ENCODE measurements at regions not wholly inside any gene's neighbourhood (a gene's known extent, or its start where the extent isn't known, plus 50 kb on each side); places are given as distances from the start of the nearest gene placed in this dataset.
A peak's percentile ranks its signal among the peaks of the same experiment; 100 is the strongest.

DNA sequence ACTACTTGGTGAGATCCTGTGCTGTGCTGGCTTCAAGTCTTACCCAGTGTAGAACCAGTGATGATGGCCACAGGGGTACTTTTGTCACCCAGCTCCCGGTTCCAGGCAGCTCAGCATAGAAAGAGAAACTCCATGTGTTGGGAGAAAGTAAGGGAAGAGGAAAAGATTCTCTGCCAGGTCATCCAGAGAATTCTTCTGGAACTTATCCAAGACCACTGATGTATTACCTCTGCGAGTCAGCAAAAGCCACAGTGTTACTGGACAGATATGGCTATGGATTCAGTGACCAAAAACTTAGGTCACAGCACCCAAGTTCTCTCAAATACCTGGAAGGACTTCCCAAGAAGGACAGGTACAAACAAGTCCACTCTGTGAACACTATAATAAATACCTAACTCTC lies 399.5 kb upstream of the MIR17HG start:
- DNase-seq, result no peak

DNA sequence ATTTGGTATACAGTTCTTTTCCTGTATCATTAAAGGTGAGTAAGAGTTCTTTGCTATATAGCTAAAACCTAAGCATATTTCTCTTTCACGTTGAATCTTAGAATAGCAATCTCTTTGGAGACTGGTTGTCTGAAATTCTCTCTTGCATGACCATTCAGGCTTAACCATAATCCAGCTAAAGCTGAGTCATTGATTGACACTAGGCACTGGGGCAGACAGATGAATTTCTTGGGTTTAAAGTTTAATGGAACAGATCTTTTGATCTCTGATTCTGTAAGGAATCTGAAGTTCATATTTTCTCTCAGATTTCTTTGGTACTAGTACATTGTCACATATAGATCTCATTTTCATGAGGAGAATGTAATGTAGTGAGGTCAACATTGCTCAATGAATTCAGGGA lies 397.3 kb upstream of the MIR17HG start:
- no peak for DNase-seq

DNA sequence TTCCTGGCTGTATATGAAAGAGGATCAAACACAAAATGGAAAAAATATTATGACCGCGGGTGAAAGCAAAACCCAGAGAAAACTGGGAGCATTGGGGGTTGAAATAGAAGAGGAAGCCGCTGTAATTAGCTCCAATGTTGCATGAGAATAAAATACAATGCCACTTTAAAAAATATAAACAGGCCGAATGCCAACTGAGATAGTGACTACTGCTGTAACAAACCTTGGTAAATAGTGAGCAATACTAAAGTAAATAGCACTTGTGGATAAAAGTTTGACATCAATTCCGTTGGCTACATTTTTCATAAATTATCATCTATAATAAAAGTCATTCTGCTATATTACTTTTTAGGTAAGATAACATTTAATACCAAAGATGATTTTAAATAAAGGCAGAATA lies 395.8 kb upstream of the MIR17HG start:
- DNase-seq, result no peak

DNA sequence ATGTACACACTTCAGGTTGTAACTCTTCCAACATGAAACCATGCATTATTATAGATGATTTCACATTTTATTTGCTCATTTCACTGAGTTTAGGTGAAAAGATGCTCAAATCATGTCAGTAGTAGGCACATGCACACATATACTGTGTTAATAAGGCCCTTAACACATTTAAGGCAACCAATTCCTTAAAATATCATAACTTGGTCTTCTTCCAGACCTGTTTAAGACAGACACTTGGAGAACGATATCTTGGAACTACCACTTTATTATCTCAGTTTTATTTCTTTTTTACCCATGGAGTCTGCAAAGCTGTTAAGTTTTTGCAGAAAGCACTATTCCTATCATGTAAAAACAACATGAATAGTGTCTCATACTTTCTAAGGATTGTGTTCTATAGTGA lies 395.2 kb upstream of the MIR17HG start:
- no peak for DNase-seq

DNA sequence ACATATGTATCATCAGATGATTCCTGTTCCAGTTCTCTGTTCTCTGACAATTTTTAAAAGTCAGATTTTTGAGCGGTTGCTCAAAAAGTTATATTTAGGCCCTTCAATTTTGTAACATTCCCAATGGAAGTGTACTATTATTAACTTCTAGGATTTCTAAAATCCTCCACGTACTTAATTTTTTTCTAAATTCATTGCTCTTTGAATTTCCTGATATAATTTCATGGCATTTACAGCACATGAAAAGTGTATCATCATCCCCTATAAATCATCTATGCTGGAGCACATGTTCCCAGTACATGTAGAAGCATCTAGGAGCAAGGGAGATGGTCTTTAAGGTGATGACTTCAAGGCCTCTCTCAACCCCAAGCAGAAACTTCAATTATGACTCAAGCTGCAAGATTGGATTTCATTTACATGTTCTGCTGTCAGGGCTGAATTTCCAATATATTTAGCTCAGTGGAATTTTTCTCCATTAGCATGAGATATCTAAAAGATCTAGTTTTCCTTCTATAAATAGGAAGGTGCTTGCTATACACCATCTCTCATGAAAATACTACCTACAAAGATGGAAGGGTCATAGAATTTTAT lies 392.8 kb upstream of the MIR17HG start:
- no peak for DNase-seq

DNA sequence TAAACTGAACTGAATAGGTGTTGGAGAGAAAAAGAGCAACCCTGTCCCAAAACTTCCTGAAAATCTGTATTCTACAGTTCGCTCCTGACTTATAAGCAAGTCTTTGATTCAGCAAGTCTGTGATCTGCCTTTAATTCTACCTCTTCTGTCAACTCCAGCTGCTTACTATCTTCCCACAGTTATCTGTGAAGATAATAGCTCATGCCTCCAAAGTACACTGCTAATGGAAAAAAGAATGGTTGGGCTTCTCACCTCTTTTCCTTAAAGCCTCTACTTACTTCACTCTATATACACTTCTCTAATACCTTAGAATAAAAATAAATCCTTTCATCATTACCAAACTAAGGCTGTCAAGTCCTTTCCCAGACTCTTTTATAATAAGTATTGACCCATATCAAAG lies 391.5 kb upstream of the MIR17HG start:
- DNase-seq, result no peak

DNA sequence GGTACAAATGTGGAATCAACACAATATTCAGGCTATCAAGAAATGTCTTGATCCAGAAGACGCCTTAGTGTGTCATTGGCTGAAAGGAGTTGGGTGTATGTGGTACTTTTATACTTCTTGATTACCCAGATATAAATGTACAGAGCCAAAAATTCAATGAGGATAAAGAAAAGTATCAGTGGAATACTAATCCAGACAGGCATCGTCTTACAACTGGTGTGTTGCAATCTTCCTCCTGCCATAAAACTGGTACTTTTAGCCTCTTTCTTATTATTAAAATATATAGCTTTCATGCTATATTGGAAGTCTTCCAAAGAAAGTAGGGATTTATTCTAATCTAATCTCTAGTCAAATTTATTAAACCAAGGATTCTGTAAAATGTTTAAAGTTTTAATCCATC lies 388.6 kb upstream of the MIR17HG start:
- DNase-seq, result no peak

DNA sequence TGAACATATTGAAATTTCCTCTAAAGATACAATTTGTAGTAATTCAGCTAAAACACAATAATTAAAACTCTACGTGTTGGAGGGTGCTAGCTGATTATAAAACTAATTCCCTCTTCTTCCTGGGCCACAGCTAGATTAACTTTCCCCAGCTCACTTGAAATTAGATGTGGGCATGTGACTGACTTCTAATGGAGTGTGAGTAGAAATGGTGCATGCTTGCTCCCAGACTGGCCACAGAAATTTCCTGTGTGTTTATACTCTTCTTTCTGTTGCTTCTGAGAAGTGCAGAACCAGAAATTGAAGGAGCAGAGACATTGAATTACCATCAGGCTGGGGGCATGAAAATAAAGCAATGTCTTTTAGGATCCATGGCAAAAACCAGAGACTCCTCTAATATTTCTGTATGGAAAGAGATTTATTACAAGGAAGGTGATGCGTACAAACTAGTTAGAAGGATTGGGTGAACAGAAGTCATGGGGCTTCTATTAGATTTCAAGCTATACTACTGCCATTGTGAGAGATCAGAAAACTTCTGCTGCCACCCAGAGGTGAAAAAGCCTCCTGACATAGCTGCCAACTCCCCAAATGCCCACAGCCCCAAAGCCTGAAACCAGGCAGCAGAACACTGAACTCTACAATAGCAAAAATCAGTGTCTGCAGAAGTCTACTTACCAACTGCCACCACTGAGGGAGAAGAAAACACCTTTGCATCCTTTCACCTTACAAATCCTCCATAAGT lies 379.2 kb upstream of the MIR17HG start:
- DNase-seq, result peak in 1 of 2 experiments; percentile 7

DNA sequence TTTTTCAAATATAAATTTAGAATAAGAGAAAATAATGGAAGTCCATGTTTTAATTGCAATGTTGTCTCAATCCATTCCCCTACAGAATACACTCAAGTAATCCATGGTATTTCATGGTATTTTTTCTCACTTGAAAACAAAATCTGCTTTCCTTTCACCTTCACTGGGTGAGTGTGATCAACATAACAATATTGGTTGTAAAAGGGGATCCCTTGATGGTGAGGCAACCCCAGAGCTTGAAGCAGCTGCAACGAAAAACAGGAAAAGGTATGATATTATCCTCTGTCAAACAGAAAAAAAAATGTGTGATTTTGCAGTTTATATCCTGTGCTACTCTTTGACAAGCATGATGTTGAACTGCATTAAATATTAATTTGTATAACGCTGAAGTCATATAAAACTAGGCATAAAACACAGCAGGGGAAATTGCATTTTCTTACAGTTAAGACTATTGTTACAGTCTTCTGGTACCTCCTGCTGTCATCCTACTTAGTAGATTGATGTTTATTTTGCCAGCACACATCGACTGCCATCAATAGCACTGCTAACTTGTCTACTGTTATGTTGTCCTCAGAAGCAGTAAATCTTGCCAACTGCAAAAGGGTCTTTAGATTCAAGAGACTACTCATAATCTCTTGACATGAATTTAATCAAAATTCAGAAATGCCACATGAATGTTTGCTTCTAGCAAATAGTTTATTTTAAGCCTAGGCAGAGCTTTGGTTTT lies 373.1 kb upstream of the MIR17HG start:
- no peak for DNase-seq

DNA sequence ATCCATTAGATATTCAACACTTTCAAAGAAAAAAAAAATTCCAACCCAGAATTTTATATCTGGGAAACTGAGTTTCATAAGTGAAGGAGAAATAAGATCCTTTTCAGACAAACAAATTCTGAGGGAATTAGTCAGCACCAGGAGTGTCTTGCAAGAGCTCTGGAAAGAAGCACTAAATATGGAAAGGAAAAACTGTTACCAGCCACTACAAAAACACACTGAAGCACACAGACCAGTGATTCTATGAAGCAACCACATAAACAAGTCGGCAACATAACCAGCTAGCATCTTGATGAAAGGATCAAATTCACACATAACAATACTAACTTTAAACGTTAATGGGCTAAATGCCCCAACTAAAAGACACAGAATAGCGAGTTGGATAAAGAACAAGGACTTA lies 368.4 kb upstream of the MIR17HG start:
- DNase-seq, result no peak

DNA sequence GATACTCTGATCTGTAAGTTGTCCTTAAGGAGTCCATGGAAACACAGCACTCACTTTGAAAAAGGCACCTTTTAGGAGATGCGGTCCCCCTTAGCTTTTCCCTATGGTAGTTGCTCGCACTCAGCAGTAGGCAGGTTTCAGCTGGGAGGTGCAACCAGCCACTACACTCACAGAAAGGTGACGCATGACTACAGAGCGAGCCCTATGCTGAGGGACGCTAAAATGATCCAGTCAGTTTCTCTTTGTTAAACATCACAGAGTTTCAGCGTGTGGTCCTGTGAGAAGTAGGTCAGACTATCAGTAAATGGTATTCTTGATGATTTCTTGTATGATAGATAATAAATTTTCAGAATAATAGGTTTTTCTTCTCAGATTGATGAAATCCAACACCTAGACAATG lies 362.7 kb upstream of the MIR17HG start:
- DNase-seq, result no peak

DNA sequence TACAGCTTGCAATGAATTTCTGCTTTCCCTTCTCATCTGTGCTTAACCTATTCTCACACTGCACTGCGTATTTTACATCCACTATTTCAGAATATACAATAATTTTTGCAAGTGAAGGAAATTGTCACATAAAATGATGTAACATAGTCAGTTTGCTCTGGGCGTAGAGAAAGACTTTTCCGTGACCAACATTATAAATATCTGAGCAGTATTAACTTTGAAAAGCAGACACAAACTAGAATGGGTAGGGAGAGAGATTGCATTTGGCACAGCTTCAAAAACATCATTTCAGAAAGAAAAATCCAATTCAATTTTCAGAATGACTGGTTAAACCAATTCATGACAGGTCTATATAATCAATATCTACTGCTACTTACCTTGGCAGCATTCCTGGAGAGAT lies 352.5 kb upstream of the MIR17HG start:
- no peak for DNase-seq

DNA sequence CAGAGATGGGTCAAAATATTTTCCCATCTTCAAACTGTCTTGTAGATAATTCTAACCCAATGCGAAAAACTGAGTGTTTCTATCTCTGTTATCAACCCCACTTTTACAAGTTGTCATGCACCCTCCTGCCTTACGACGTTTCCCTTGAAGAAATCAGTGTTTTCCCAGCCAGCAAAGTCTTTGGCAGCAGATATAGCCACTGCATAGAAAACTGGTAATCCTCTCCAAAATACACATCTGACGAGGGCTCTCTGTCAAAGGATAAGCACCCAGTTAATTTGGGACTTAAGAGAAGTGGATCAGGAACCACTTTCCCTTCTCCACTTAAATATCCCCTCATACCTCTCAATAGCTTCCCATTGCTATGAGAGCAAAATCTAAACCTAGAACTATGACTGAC lies 351.9 kb upstream of the MIR17HG start:
- no peak for DNase-seq

DNA sequence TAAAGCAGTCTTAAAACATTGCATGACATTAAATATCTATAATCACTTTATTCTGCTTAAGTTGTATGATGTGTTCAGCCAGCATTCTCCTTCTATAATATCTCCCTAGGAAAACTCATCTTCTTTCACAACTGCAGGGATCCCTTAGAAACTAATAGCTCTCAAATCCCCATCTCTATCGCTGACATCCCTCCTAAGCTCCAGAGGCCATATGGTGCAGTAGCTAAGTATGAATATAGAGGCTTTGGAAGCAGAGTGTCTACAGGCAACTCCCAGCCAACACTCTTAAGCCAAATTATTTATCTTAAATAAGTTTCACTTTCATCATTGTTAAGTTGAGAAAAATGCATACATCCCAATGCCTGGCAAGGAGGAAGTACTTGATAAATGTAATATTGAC lies 349.5 kb upstream of the MIR17HG start:
- no peak for DNase-seq

DNA sequence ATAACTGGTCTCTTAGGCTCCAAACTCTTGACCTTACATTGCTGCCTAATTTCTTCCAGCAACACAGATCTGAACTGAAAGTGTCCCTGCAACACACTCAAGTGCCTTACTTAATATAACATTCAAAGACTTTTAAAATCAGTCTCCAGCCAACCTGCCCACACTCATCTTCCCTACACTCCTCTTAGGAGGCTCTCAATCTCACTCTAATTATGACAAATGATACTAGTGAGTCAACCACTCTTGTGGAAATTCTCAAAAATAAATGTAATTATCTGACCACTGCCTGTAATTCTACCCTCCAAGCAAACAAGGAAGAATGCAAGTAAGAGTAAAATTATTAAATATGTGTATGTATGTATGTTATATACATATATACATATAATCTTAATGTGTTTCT lies 348.1 kb upstream of the MIR17HG start:
- no peak for DNase-seq

DNA sequence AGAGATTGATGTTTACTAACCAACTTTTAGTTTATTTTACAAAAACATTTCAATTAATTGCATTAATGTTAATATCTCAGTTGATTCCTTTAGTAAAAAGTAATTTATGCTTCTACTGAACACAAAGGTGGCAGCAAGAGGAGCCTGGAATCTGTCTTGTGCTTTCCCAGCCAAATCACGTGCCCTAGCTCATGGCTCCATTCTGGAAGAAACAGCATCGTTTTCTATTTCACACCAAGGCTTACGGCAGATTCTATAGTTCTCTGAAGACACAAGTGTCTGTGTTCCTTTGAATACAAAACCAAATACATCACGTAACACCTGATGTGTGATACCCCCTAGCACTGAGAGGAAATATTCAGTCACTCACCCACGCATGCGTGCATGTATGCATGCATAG lies 346.1 kb upstream of the MIR17HG start:
- DNase-seq, result no peak

DNA sequence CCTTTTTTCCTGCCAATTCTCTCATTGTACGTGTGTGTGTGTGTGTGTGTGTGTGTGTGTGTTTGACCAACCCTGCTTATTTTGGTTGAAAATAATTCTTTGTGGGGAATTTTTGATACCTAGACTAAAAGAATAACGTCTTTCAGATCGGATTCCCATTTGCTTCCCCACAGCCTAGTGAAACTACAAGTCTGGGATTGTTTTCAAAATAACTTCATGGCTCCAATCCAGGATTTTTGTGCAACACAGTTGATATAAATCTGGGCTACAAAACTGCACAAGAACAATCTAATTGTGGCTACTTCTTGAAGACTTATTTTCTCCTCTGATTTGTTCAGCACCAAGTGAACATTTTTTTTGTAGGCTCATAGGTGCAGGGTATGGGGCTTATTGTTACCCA lies 332.8 kb upstream of the MIR17HG start:
- no peak for DNase-seq

DNA sequence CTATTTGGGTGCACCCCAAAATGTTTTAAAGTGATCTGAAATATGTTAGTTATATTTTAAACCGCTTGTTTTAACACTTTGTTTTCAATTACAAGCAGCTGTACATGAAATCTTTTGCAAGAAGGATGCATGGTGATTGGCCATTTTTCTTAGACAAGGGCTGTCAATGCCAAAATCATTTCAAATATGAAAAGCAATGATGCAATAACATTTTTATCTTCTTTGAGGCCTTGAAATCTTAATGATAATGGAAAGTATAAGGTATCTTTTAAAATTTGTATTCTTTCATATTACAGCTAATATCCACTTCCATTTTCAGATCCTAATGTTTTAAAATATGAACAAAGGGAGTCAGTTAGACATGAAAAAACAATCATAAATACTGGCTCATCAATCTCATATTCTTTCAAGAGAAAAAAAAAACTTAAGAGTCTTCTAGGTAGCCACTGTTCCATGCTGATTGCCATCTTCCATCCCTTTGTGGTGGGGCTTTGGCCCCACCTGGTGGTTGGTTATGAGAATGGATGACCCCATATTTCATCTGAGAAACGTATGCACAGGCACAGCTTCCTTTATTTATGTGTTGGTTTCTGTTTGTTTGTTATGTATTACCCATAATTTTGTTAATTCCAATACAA lies 330.3 kb upstream of the MIR17HG start:
- peak; percentile 46 to 56 for DNase-seq

DNA sequence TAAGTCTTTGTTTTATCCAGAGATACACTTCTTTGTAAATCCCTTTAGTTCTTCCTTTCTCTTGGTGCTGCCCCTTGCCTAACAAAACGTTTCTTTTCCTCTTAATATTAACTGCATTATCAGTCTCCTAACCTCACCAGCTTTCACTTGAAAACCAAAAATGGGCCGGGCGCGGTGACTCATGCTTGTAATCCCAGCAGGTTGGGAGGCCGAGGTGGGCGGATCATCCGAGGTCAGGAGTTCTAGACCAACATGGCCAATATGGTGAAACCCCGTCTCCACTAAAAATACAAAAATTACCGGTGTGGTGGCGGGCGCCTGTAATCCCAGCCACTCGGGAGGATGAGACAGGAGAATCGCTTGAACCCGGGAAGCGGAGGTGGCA lies 329.8 kb upstream of the MIR17HG start:
- no peak for DNase-seq

DNA sequence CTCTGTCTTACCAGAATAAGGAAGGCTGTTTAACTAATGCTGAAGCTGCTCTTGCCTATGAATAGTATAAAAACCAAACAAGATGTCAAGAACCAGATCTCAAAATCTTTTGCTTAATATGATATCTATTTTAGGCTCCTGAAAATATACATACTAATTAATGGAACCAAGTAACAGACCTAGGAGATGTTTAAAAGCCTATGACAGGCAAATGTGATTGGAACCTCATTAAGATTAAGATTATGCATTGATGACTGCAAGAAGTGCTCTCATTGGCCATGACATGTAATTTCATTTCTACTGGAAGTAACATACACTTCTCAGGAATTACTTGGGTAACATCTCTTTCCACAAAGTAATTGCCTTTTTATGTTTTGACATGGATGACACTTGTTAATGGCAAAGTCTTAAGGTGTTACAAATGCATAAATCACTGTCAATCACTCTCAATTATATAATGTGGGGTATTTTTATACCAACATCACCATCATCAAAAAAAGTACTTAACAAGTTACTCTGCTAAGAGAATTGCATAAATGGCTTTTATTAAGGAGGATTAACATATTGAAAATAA lies 326.9 kb upstream of the MIR17HG start:
- DNase-seq, result no peak

DNA sequence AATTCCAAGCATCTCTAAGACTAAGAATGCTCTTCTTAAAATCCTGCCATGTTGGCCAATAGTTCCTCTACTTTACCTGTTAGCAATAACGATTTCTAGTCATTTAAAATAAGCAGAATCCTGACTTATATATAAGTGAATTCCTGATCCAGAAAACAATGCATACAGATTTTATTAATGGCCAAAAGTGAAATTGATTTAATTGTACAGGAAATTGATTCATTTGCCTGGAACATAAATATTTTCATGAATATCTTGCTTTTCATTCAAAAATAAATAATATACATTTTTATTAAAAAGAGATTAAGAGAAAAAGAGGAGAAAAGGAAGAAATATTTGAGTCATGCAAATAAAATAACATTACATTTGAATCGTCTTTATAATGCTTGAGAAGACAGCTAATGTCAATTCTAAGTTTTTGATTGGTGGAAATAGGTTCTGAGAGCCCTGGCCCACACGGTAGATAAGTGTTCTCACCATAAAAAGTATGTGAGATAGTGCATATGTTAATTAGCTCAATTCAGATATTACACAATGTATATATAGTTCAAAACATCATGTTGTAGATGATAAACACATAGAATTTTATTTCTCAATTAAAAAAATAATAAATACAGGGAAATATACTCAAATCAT lies 323.2 kb upstream of the MIR17HG start:
- DNase-seq, result no peak

DNA sequence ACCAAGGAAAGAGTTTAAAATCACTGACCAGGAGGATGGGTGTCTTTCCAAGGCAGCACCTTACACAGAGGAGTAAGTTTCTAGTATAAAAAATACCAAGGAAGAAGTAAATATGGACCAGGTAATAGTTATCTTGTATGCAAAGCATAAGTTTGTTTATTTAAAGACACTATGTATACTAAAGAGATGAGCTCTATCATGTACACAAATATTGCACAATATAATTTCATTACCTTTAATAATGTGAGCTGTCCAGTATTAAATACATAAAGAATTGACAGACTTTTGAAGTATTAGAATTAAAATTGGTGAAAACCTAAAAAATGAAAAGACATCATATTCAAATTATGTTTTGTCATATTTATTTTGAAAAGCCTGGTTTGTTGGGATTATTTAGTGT lies 322.0 kb upstream of the MIR17HG start:
- no peak for DNase-seq

DNA sequence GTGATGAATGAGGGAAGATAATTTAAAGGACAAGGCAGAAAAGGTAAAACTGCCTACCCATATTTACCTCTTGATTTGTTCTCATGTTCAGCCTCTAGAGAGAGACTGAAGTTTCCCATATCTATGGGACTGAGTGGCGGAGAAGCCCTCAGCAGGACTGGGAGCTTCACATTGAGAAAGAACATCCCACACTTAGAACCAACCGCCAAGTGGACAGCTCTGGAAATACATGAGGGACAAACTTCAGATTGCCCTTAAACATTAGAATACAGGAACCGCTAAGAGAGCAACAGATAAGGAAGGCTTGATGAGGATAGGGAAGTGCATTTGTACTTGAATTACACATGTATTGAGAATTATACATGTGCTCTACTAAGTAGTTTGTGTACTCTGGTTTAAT lies 316.0 kb upstream of the MIR17HG start:
- DNase-seq, result no peak

Data from AML-193 (cell line).